ENCODE measurements at regions not wholly inside any gene's neighbourhood (a gene's known extent, or its start where the extent isn't known, plus 50 kb on each side); places are given as distances from the start of the nearest gene placed in this dataset.

GRCh38 chr1:29855561-29856160, 619.3 kb downstream of the PTPRU start:
- TF ChIP-seq YY1 (IDR thresholded peaks at IDR 0.05; ENCODE audit: insufficient read depth, insufficient read length) (no peak), ZNF274 (IDR thresholded peaks at IDR 0.05; ENCODE audit: low read depth, low read length) (no peak)

All from NT2/D1 (cell line).